Uterus (tissue), 3 donors: ENCODE measurements at regions not wholly inside any gene's neighbourhood (a gene's known extent, or its start where the extent isn't known, plus 50 kb on each side); places are given as distances from the start of the nearest gene placed in this dataset.

ENCODE experiments used
- DNase-seq, 2 donors: peaks; one replicate each; pipeline ENCODE4 v3.0.0-alpha.2; 2019 to 2020
- H3K27ac ChIP-seq, 2 donors: fragments of 200-600 bp; sonication (generic); 1 replicate in 1 of 2; 2 replicates in 1 of 2; pipeline ENCODE4 v1.5.1; 2016 to 2018
- H3K27me3 ChIP-seq, 2 donors: fragments of 200-600 bp; sonication (generic); one replicate each; pipeline ENCODE4 v1.5.1; 2018 to 2019; ENCODE audit warnings: control low read depth in 1 of 2
- H3K36me3 ChIP-seq, 2 donors: fragments of 200-600 bp; sonication (generic); one replicate each; pipeline ENCODE4 v1.5.1; 2019; ENCODE audit warnings: control low read depth in 1 of 2
- H3K4me1 ChIP-seq, 2 donors: fragments of 200-600 bp; sonication (generic); one replicate each; pipeline ENCODE4 v1.5.1; 2018 to 2019; ENCODE audit warnings: control low read depth in 1 of 2
- H3K4me3 ChIP-seq, 2 donors: fragments of 200-600 bp; sonication (generic); 1 replicate in 1 of 2; 2 replicates in 1 of 2; pipeline ENCODE4 v1.5.1; 2018 to 2019; ENCODE audit warnings: mild to moderate bottlenecking in 1 of 2
- H3K9me3 ChIP-seq, 2 donors: fragments of 200-600 bp; sonication (generic); one replicate each; pipeline ENCODE4 v1.5.1; 2019; ENCODE audit warnings: control low read depth in 1 of 2
- POLR2A ChIP-seq, 2 donors: fragments of 450-650 bp; IDR thresholded peaks; one replicate each; pipeline ENCODE4 v1.6.1; 2016; ENCODE audit warnings: antibody characterized with exemption in 2 of 2, mild to moderate bottlenecking in 1 of 2, moderate library complexity in 1 of 2
- intact Hi-C: fragments of 100-400 bp; cut with DNase I; formaldehyde crosslinking; loops from one replicate; pipeline ENCODE4 v1.15.1; 2023; ENCODE audit warnings: low total_unique reads
- TF ChIP-seq, protein P1 (sequence below), 4 experiments: fragments of 200-600 bp in 2 of 4; fragments of 450-650 bp in 2 of 4; sonication (generic) in 2 of 4; IDR thresholded peaks; one replicate each; pipeline ENCODE4 v1.5.1; 2016 to 2019; ENCODE audit warnings: antibody characterized with exemption in 4 of 4, mild to moderate bottlenecking in 2 of 4, moderate library complexity in 1 of 4
- donor health status: DM: yes; HTN: yes; CAD: no.

DNA sequence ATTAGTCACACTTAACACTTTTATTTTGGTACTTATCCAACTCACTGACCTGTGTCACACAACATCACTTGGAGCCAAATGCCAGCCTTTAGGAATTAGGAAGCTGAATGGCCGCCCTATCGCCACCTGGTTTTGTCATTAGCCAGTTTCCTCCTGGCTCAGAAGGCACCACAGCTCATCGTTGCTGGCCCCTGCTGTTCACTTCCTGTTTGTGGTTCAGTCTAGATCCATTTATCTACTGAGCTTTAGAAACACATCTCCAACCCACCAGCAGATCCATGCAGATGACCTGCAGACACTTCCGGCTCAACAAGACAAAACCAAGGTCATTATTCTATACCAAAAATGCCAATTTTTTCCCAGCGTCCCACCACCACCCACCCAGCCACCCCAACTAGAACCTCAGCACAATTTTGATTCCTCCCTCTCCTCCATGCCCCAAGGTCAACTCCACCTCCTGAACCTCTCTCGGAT lies 193.5 kb upstream of the NEBL start:
- Histone ChIP-seq H3K27me3 (no peaks in the 10 kb centered on the region), H3K4me3 (no peak overlapping the region), H3K4me1 (no peaks in the 10 kb centered on the region), H3K27ac (no peak overlapping the region), H3K9me3 (no peaks in the 10 kb centered on the region), H3K36me3 (no peaks in the 10 kb centered on the region)
- no peak for DNase-seq
- TF ChIP-seq POLR2A (IDR thresholded peaks at IDR 0.05): no peak
- TF ChIP-seq, protein P1, sequence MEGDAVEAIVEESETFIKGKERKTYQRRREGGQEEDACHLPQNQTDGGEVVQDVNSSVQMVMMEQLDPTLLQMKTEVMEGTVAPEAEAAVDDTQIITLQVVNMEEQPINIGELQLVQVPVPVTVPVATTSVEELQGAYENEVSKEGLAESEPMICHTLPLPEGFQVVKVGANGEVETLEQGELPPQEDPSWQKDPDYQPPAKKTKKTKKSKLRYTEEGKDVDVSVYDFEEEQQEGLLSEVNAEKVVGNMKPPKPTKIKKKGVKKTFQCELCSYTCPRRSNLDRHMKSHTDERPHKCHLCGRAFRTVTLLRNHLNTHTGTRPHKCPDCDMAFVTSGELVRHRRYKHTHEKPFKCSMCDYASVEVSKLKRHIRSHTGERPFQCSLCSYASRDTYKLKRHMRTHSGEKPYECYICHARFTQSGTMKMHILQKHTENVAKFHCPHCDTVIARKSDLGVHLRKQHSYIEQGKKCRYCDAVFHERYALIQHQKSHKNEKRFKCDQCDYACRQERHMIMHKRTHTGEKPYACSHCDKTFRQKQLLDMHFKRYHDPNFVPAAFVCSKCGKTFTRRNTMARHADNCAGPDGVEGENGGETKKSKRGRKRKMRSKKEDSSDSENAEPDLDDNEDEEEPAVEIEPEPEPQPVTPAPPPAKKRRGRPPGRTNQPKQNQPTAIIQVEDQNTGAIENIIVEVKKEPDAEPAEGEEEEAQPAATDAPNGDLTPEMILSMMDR (IDR thresholded peaks at IDR 0.05): no peak
- intact Hi-C loops: no loop called here

DNA sequence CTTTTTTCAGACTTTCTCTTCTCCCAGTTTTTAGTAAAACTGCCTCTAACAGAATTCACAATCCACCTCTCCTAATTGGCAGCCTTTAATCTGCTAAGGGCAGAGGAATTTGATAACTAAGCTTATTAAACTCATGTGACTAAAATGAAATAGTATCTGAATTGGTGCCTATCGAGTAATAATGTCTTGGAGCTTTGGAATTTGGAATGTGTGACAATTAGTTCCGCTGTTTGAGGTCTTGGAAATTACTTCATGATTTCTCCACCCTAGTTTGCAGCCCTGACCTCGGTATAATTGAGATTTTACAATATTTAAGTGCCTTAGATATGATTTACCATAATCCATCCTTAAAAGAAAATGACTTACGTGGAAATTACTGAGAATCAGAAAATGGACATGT lies 190.4 kb upstream of the NEBL start:
- Histone ChIP-seq H3K27ac (no peak overlapping the region), H3K27me3 (no peaks in the 10 kb centered on the region), H3K9me3 (no peaks in the 10 kb centered on the region), H3K4me3 (no peak overlapping the region), H3K36me3 (no peaks in the 10 kb centered on the region), H3K4me1 (no peaks in the 10 kb centered on the region)
- intact Hi-C loops: no loop called here
- DNase-seq: no peak
- no peak for TF ChIP-seq POLR2A (IDR thresholded peaks at IDR 0.05)
- TF ChIP-seq, protein P1 (IDR thresholded peaks at IDR 0.05): no peak

DNA sequence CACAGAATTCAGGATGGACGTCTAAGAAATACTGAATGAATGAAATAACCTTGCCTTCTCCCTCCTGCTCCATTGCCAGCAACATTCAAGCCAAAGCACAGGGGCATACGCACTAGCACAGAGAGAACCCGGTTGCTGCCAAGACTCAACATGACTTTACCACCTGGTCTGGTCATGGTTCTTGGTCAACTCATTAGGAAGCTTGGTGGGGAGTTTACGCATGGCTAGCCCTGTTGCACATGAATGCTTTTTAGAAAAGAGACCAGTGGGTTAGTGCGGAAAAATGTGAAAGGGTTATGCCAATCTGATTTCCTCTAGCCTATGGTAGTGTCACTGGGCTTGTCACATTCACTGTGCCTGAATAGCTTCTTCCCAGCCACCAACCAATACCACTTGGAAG lies 187.6 kb upstream of the NEBL start:
- DNase-seq: no peak
- TF ChIP-seq POLR2A (IDR thresholded peaks at IDR 0.05): no peak
- TF ChIP-seq, protein P1 (IDR thresholded peaks at IDR 0.05): no peak
- no peaks in the 10 kb centered on the region for H3K4me1 ChIP-seq
- H3K27ac ChIP-seq: no peak overlapping the region
- H3K36me3 ChIP-seq: no peaks in the 10 kb centered on the region
- intact Hi-C loops: no loop called here
- H3K4me3 ChIP-seq: no peak overlapping the region
- H3K27me3 ChIP-seq: no peaks in the 10 kb centered on the region
- H3K9me3 ChIP-seq: no peaks in the 10 kb centered on the region

DNA sequence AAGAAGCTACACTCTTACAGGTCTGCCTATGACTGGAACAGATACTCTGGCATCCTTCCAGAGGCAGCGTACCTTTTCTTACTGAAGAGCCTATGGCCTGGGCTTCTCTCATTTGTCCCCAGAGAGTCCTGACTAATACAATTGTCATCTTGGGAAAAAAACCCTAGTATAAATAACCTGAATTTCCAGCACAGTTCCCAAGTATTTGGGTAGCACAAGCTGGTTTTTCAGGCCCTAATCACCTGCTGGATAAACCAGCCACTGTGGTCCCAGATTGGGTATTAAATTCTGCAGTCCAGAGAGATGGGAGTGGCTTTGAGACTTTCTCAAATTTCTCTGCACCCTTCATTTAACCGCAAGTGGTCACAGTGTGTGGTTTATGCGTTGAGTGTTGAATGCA lies 186.8 kb upstream of the NEBL start:
- H3K27ac ChIP-seq: no peak overlapping the region
- intact Hi-C loops: no loop called here
- no peaks in the 10 kb centered on the region for H3K4me1 ChIP-seq
- DNase-seq: no peak
- TF ChIP-seq, protein P1 (IDR thresholded peaks at IDR 0.05): no peak
- no peak for TF ChIP-seq POLR2A (IDR thresholded peaks at IDR 0.05)
- H3K27me3 ChIP-seq: no peaks in the 10 kb centered on the region
- H3K36me3 ChIP-seq: no peaks in the 10 kb centered on the region
- no peaks in the 10 kb centered on the region for H3K9me3 ChIP-seq
- H3K4me3 ChIP-seq: no peak overlapping the region

DNA sequence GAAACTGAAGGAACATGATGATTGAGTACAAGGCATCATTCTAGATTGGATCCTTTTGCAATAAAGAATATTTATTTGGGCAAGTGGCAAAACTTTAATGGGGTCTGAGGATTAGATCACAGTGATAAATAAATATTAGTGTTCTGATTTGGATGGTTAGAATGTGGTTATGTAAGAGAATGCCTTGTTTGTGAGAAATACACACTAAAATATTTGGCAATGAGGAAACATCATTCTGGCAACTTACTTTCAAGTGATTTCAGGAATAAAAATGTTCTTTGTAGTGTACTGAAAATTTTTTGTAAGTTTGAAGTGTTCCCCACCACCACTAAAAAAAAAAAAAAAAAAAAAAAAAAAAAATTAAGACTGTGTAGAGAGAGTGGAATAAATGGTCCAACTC lies 185.1 kb upstream of the NEBL start:
- DNase-seq: no peak
- no peaks in the 10 kb centered on the region for H3K36me3 ChIP-seq
- H3K27me3 ChIP-seq: no peaks in the 10 kb centered on the region
- H3K4me1 ChIP-seq: no peaks in the 10 kb centered on the region
- H3K27ac ChIP-seq: no peak overlapping the region
- intact Hi-C loops: no loop called here
- TF ChIP-seq, protein P1 (IDR thresholded peaks at IDR 0.05): no peak
- no peak for TF ChIP-seq POLR2A (IDR thresholded peaks at IDR 0.05)
- H3K9me3 ChIP-seq: no peaks in the 10 kb centered on the region
- H3K4me3 ChIP-seq: no peak overlapping the region
